HEK293T (cell line): ENCODE measurements at regions not wholly inside any gene's neighbourhood (a gene's known extent, or its start where the extent isn't known, plus 50 kb on each side); places are given as distances from the start of the nearest gene placed in this dataset.

Source experiments
- CTCF ChIA-PET: fragments of 350-600 bp; formaldehyde crosslinking; extraction: SDS; loops from one replicate; lab custom pipeline; 2021; ENCODE audit warnings: antibody characterized with exemption, inconsistent platforms; lab: Yijun Ruan, JAX
- POLR2A ChIA-PET: fragments of 350-600 bp; formaldehyde crosslinking; extraction: SDS; loops from one replicate; lab custom pipeline; 2020; ENCODE audit warnings: antibody characterized with exemption, inconsistent platforms; lab: Yijun Ruan, JAX
- DNase-seq: peaks from one replicate; pipeline ENCODE4 v3.0.0; 2012; ENCODE audit warnings: mixed read lengths; ENCODE audit errors: extremely low spot score
- ARNT ChIP-seq: fragments of 450-650 bp; IDR thresholded peaks from 2 replicates; pipeline ENCODE4 v1.6.1; 2017; ENCODE audit warnings: mild to moderate bottlenecking
- BHLHE40 ChIP-seq: fragments of 450-650 bp; IDR thresholded peaks from 2 replicates; pipeline ENCODE4 v1.6.1; 2016; ENCODE audit warnings: mild to moderate bottlenecking, moderate library complexity, borderline replicate concordance
- CTBP1 ChIP-seq: fragments of 450-650 bp; IDR thresholded peaks from 2 replicates; pipeline ENCODE4 v1.6.1; 2016; ENCODE audit warnings: borderline replicate concordance
- ELF4 ChIP-seq: fragments of 450-650 bp; IDR thresholded peaks from 2 replicates; pipeline ENCODE4 v1.6.1; 2017; ENCODE audit warnings: antibody characterized with exemption
- FOXA1 ChIP-seq: fragments of 450-650 bp; IDR thresholded peaks from 2 replicates; pipeline ENCODE4 v1.6.1; 2016; ENCODE audit warnings: mild to moderate bottlenecking
- FOXK2 ChIP-seq: fragments of 450-650 bp; IDR thresholded peaks from 2 replicates; pipeline ENCODE4 v1.6.1; 2016; ENCODE audit warnings: mild to moderate bottlenecking
- FOXM1 ChIP-seq: fragments of 450-650 bp; IDR thresholded peaks from 2 replicates; pipeline ENCODE4 v1.6.1; 2017; ENCODE audit warnings: mild to moderate bottlenecking, borderline replicate concordance
- HDGF ChIP-seq: fragments of 450-650 bp; IDR thresholded peaks from 2 replicates; pipeline ENCODE4 v1.6.1; 2017; ENCODE audit warnings: antibody characterized with exemption, borderline replicate concordance
- L3MBTL2 ChIP-seq: fragments of 450-650 bp; conservative IDR thresholded peaks from 2 replicates; pipeline ENCODE4 v1.6.1; 2016; ENCODE audit warnings: mild to moderate bottlenecking
- LEF1 ChIP-seq: fragments of 450-650 bp; IDR thresholded peaks from 2 replicates; pipeline ENCODE4 v1.6.1; 2017; ENCODE audit warnings: mild to moderate bottlenecking, borderline replicate concordance
- NFRKB ChIP-seq: fragments of 450-650 bp; IDR thresholded peaks from 2 replicates; pipeline ENCODE4 v1.6.1; 2016; ENCODE audit warnings: mild to moderate bottlenecking, moderate library complexity
- PKNOX1 ChIP-seq: fragments of 450-650 bp; IDR thresholded peaks from 2 replicates; pipeline ENCODE4 v1.6.1; 2016
- SP1 ChIP-seq: fragments of 450-650 bp; IDR thresholded peaks from 2 replicates; pipeline ENCODE4 v1.6.1; 2017
- SUZ12 ChIP-seq: fragments of 450-650 bp; IDR thresholded peaks from 2 replicates; pipeline ENCODE4 v1.6.1; 2016; ENCODE audit warnings: mild to moderate bottlenecking
- TARDBP ChIP-seq: fragments of 450-650 bp; IDR thresholded peaks from 2 replicates; pipeline ENCODE4 v1.6.1; 2016
- ZNF384 ChIP-seq: fragments of 450-650 bp; IDR thresholded peaks from 2 replicates; pipeline ENCODE4 v1.6.1; 2016

- TF ChIP-seq ELF4: no peak
- no peak for TF ChIP-seq TARDBP
- TF ChIP-seq PKNOX1: no peak
- TF ChIP-seq FOXA1: no peak
- TF ChIP-seq SP1: no peak
- TF ChIP-seq NFRKB: no peak
- no peak for TF ChIP-seq CTBP1
- no peak for TF ChIP-seq L3MBTL2
- no peak for TF ChIP-seq BHLHE40
- no peak for TF ChIP-seq SUZ12
- TF ChIP-seq LEF1: no peak
- no peak for TF ChIP-seq HDGF
- TF ChIP-seq FOXM1: no peak
- TF ChIP-seq ZNF384: no peak
- CTCF ChIA-PET: interaction anchor here (0.5 to 1.0 kb wide), 3 partner anchors 16 to 157 kb away, joined by 6 to 7 read pairs (median 7); no protein-coding TSS in a partner anchor
- POLR2A ChIA-PET: no interaction called here
- peak; percentile 46 for DNase-seq
These were observed 84.0 kb upstream of the SMNDC1 start for GRCh38 chr10:110388687-110389052.

GRCh38 chr10:110389255-110389654 is 84.5 kb upstream of the SMNDC1 start:
- ChIA-PET POLR2A (no interaction called here), CTCF (interaction anchor here (1.0 kb wide), 1 partner anchor 156 kb away, joined by 7 read pairs; no protein-coding TSS in a partner anchor)
- TF ChIP-seq FOXM1 (no peak), BHLHE40 (no peak), PKNOX1 (no peak), SP1 (no peak), ARNT (no peak), SUZ12 (no peak), NFRKB (no peak), FOXA1 (no peak), HDGF (no peak)
- DNase-seq: no peak

- no peak for DNase-seq
- ChIA-PET POLR2A (no interaction called here), CTCF (interaction anchor here (1.1 to 1.4 kb wide), 3 partner anchors 14 to 37 kb away, joined by 3 to 5 read pairs (median 3); no protein-coding TSS in a partner anchor)
- TF ChIP-seq CTBP1 (no peak), PKNOX1 (no peak), SUZ12 (no peak), TARDBP (no peak), HDGF (no peak), L3MBTL2 (no peak), FOXK2 (no peak), FOXA1 (no peak), FOXM1 (no peak), NFRKB (no peak), ARNT (no peak), SP1 (no peak), ZNF384 (no peak), LEF1 (no peak), ELF4 (no peak)
These were observed 86.8 kb upstream of the SMNDC1 start for GRCh38 chr10:110391541-110391940.

DNA sequence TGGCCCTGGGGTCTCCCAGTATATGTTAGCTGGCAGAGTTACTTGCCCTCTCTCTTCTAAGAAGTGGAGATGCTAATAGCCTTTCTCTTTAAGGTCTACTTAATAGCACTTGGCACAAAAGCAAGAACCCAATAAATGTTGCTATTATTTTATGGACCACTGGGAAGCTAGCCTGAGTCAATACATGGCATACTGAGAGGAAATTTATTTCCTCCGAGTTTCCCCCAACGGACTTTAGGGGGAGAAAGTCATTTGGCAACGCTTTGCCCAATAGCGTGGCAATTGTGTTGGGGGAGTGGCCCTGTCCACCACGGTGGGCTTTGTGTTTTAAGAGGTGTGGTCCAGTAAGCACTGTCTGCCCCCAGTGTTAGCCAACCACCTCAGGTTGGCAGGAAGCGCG is 87.4 kb upstream of the SMNDC1 start:
- TF ChIP-seq ELF4 (no peak), FOXM1 (no peak), BHLHE40 (no peak), FOXA1 (no peak), ARNT (no peak), L3MBTL2 (no peak), TARDBP (no peak), FOXK2 (no peak), NFRKB (no peak), SUZ12 (no peak), HDGF (no peak)
- CTCF ChIA-PET: interaction anchor here (1.3 kb wide), 1 partner anchor 15 kb away, joined by 3 read pairs; no protein-coding TSS in a partner anchor

GRCh38 chr10:110392868-110393740 is 88.4 kb upstream of the SMNDC1 start:
- no peak for DNase-seq
- ChIA-PET CTCF (interaction anchor here (1.3 kb wide), 1 partner anchor 16 kb away, joined by 3 read pairs; no protein-coding TSS in a partner anchor), POLR2A (no interaction called here)
- TF ChIP-seq L3MBTL2 (no peak), LEF1 (no peak), HDGF (no peak), NFRKB (no peak), FOXM1 (no peak), CTBP1 (no peak), BHLHE40 (no peak), FOXK2 (no peak), FOXA1 (no peak), ZNF384 (no peak), SUZ12 (no peak), ARNT (no peak), TARDBP (no peak), SP1 (no peak), PKNOX1 (no peak), ELF4 (no peak)

More for the DNA sequence above, 87.4 kb upstream of the SMNDC1 start:
- no peak for DNase-seq
- POLR2A ChIA-PET: no interaction called here
